ENCODE measurements at regions not wholly inside any gene's neighbourhood (a gene's known extent, or its start where the extent isn't known, plus 50 kb on each side); places are given as distances from the start of the nearest gene placed in this dataset.

DNA sequence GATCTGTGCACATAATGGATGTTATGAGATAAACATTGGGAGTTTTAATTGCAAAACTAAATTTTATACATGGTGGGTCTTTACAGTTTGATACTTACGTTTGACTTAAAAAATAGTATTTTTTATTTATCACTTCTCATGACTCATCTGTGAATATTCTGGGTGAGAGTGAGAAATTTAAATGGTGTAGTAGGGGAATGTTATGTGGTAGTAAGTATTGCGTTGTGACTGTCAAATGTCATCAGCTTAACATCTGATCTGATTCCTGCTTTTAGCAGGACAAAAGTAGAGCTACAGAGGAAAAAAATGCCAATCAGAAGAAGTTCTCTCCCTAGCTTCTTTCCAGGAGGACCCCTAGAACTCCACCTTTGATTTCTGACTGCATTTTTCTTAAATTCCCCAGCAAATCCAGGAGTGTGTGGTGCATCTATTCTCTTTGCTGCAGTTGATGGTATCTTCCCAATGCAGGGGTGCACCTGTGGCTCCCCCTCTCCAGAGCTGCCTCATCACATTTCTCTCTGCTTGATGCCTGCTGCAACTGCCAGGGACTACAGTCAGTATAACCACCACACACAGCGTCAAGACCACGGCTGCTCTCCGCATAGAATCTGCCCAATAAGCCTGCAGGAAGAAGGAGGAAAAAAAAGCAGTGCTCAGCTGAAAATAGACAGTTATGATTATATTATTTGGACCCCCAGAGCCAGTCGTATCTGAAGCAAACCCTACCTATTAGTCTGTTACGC lies 151.3 kb upstream of the THUMPD2 start (continued):
- TF ChIP-seq, protein P1, sequence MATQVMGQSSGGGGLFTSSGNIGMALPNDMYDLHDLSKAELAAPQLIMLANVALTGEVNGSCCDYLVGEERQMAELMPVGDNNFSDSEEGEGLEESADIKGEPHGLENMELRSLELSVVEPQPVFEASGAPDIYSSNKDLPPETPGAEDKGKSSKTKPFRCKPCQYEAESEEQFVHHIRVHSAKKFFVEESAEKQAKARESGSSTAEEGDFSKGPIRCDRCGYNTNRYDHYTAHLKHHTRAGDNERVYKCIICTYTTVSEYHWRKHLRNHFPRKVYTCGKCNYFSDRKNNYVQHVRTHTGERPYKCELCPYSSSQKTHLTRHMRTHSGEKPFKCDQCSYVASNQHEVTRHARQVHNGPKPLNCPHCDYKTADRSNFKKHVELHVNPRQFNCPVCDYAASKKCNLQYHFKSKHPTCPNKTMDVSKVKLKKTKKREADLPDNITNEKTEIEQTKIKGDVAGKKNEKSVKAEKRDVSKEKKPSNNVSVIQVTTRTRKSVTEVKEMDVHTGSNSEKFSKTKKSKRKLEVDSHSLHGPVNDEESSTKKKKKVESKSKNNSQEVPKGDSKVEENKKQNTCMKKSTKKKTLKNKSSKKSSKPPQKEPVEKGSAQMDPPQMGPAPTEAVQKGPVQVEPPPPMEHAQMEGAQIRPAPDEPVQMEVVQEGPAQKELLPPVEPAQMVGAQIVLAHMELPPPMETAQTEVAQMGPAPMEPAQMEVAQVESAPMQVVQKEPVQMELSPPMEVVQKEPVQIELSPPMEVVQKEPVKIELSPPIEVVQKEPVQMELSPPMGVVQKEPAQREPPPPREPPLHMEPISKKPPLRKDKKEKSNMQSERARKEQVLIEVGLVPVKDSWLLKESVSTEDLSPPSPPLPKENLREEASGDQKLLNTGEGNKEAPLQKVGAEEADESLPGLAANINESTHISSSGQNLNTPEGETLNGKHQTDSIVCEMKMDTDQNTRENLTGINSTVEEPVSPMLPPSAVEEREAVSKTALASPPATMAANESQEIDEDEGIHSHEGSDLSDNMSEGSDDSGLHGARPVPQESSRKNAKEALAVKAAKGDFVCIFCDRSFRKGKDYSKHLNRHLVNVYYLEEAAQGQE (IDR thresholded peaks at IDR 0.05; ENCODE audit: unreplicated experiment): no peak
- TF ChIP-seq POLR2AphosphoS5 (IDR thresholded peaks at IDR 0.05; ENCODE audit: low read depth) (no peak), JUNB (IDR thresholded peaks at IDR 0.05; ENCODE audit: unreplicated experiment) (no peak), ZNF114 (CRISPR knock-in tag; IDR thresholded peaks at IDR 0.05) (no peak)
- TF ChIP-seq, protein P2, sequence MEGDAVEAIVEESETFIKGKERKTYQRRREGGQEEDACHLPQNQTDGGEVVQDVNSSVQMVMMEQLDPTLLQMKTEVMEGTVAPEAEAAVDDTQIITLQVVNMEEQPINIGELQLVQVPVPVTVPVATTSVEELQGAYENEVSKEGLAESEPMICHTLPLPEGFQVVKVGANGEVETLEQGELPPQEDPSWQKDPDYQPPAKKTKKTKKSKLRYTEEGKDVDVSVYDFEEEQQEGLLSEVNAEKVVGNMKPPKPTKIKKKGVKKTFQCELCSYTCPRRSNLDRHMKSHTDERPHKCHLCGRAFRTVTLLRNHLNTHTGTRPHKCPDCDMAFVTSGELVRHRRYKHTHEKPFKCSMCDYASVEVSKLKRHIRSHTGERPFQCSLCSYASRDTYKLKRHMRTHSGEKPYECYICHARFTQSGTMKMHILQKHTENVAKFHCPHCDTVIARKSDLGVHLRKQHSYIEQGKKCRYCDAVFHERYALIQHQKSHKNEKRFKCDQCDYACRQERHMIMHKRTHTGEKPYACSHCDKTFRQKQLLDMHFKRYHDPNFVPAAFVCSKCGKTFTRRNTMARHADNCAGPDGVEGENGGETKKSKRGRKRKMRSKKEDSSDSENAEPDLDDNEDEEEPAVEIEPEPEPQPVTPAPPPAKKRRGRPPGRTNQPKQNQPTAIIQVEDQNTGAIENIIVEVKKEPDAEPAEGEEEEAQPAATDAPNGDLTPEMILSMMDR (conservative IDR thresholded peaks at IDR 0.05; ENCODE audit: low read depth in 2 of 2): no peak

DNA sequence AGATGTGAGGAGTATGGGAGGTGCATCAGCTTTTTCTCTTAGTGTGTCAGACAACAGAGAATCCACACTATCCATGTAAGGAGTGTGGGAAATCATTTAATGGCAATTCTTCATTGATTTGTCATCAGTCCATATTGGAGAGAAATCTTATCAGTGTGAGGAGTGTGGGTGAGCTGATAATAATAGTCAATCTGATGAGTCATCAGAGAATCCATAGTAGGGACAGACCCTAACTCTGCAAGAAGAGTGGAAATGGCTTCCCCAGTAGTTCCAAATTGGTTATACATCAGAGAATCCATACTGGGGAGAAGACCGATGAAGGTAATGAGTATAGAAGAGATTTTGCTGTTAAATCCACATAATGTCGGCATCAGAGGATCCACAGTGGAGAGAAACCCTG lies 150.5 kb upstream of the THUMPD2 start:
- DNase-seq (ENCODE audit: low spot score) (no peak), ATAC-seq (no peak)
- H2AFZ ChIP-seq: no peak overlapping the region; the same call in 1 of the 2 replicates
- H3K27ac ChIP-seq (ENCODE audit: low read depth): no peak overlapping the region
- H3K79me2 ChIP-seq (replicated peaks; ENCODE audit: insufficient read depth): no peaks in the 10 kb centered on the region
- no peaks in the 10 kb centered on the region for H3K27me3 ChIP-seq (ENCODE audit: insufficient read depth)
- H3K4me1 ChIP-seq (ENCODE audit: insufficient read depth): no peaks in the 10 kb centered on the region
- H3K9me2 ChIP-seq (ENCODE audit: insufficient read depth): peaks cover 24% of the 10 kb centered on the region
- no peaks in the 10 kb centered on the region for H3F3A ChIP-seq (replicated peaks; ENCODE audit: low read depth)
- no peak overlapping the region for H3K27ac Mint-ChIP-seq
- H3K4me3 ChIP-seq: no peak overlapping the region
- no peak overlapping the region for H3K4me3 Mint-ChIP-seq
- H3K36me3 Mint-ChIP-seq (ENCODE audit: low read depth): no peaks in the 10 kb centered on the region
- H3K36me3 ChIP-seq (ENCODE audit: insufficient read depth): no peaks in the 10 kb centered on the region
- H4K20me1 ChIP-seq (replicated peaks; ENCODE audit: insufficient read depth): no peaks in the 10 kb centered on the region
- H3K4me2 ChIP-seq: no peak overlapping the region
- no peaks in the 10 kb centered on the region for H3K9me3 Mint-ChIP-seq
- no peak for TF ChIP-seq POLR2AphosphoS5 (IDR thresholded peaks at IDR 0.05; ENCODE audit: low read depth)
- TF ChIP-seq, protein P3, sequence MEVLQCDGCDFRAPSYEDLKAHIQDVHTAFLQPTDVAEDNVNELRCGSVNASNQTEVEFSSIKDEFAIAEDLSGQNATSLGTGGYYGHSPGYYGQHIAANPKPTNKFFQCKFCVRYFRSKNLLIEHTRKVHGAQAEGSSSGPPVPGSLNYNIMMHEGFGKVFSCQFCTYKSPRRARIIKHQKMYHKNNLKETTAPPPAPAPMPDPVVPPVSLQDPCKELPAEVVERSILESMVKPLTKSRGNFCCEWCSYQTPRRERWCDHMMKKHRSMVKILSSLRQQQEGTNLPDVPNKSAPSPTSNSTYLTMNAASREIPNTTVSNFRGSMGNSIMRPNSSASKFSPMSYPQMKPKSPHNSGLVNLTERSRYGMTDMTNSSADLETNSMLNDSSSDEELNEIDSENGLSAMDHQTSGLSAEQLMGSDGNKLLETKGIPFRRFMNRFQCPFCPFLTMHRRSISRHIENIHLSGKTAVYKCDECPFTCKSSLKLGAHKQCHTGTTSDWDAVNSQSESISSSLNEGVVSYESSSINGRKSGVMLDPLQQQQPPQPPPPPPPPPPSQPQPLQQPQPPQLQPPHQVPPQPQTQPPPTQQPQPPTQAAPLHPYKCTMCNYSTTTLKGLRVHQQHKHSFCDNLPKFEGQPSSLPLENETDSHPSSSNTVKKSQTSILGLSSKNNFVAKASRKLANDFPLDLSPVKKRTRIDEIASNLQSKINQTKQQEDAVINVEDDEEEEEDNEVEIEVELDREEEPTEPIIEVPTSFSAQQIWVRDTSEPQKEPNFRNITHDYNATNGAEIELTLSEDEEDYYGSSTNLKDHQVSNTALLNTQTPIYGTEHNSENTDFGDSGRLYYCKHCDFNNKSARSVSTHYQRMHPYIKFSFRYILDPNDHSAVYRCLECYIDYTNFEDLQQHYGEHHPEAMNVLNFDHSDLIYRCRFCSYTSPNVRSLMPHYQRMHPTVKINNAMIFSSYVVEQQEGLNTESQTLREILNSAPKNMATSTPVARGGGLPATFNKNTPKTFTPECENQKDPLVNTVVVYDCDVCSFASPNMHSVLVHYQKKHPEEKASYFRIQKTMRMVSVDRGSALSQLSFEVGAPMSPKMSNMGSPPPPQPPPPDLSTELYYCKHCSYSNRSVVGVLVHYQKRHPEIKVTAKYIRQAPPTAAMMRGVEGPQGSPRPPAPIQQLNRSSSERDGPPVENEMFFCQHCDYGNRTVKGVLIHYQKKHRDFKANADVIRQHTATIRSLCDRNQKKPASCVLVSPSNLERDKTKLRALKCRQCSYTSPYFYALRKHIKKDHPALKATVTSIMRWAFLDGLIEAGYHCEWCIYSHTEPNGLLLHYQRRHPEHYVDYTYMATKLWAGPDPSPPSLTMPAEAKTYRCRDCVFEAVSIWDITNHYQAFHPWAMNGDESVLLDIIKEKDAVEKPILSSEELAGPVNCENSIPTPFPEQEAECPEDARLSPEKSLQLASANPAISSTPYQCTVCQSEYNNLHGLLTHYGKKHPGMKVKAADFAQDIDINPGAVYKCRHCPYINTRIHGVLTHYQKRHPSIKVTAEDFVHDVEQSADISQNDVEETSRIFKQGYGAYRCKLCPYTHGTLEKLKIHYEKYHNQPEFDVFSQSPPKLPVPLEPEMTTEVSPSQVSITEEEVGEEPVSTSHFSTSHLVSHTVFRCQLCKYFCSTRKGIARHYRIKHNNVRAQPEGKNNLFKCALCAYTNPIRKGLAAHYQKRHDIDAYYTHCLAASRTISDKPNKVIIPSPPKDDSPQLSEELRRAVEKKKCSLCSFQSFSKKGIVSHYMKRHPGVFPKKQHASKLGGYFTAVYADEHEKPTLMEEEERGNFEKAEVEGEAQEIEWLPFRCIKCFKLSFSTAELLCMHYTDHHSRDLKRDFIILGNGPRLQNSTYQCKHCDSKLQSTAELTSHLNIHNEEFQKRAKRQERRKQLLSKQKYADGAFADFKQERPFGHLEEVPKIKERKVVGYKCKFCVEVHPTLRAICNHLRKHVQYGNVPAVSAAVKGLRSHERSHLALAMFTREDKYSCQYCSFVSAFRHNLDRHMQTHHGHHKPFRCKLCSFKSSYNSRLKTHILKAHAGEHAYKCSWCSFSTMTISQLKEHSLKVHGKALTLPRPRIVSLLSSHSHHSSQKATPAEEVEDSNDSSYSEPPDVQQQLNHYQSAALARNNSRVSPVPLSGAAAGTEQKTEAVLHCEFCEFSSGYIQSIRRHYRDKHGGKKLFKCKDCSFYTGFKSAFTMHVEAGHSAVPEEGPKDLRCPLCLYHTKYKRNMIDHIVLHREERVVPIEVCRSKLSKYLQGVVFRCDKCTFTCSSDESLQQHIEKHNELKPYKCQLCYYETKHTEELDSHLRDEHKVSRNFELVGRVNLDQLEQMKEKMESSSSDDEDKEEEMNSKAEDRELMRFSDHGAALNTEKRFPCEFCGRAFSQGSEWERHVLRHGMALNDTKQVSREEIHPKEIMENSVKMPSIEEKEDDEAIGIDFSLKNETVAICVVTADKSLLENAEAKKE (CRISPR knock-in tag; IDR thresholded peaks at IDR 0.05): no peak
- TF ChIP-seq EZH2 (IDR thresholded peaks at IDR 0.05; ENCODE audit: low read depth, unreplicated experiment): no peak
- no peaks in the 10 kb centered on the region for H3K4me1 Mint-ChIP-seq
- H3K27me3 Mint-ChIP-seq (ENCODE audit: insufficient read depth, low read depth, poor library complexity): no peaks in the 10 kb centered on the region

Data from GM23338 (cell line).